GM19438 (cell line): ENCODE measurements at regions not wholly inside any gene's neighbourhood (a gene's known extent, or its start where the extent isn't known, plus 50 kb on each side); places are given as distances from the start of the nearest gene placed in this dataset.

Experiments used
- ATAC-seq: cut with Tn5 transposase; IDR thresholded peaks from one replicate; pipeline ENCODE4 v1.9.1; 2021; ENCODE audit warnings: low read depth; ENCODE audit not compliant: unreplicated experiment

GRCh38 chr9:120151149-120151548 lies 428.8 kb downstream of the CDK5RAP2 start:
- no peak for ATAC-seq

DNA sequence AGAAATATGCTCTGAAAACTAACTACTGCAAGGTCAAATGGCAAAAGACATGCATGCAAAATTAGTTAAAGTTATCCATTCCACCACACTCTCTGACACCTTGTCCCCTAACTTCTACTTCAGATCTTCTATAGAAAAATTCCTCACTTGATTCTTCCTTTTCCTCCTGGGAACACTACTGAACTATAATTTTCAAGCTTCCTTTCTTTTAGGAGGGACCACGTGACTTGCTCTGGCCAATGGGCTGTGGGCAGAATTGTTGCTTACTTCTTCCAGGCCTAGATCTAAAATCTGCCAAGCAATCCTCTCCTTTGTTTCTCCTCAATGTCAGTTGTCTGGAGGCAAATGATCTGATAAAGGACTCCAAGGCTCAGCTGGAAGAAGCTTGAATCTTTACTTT lies 441.0 kb downstream of the CDK5RAP2 start:
- ATAC-seq = no peak

GRCh38 chr9:120137186-120137840 lies 442.7 kb downstream of the CDK5RAP2 start:
- ATAC-seq = no peak

- ATAC-seq = no peak
Observed at GRCh38 chr9:120136696-120137095, 443.3 kb downstream of the CDK5RAP2 start.

DNA sequence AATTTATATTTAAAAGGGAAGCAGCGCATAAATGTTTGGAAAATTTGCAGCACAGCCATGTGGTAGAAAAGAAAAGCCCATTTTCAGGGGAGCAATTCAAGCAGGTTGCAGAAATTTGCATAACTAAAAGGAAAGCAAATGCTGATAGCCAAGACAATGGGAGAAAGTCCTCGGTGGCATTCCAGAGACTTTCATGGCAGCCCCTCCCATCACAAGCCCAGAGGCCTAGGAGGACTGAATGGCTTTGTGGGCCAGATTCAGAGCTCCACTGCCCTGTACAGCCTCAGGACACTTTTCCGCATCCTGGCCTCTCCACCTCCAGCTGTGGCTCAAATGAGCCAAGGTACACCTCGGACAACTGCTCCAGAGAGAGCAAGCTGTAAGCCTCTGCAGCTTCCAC lies 462.9 kb downstream of the CDK5RAP2 start:
- no peak for ATAC-seq

- ATAC-seq = no peak
Observed at GRCh38 chr9:120110520-120110919, 469.4 kb downstream of the CDK5RAP2 start.

DNA sequence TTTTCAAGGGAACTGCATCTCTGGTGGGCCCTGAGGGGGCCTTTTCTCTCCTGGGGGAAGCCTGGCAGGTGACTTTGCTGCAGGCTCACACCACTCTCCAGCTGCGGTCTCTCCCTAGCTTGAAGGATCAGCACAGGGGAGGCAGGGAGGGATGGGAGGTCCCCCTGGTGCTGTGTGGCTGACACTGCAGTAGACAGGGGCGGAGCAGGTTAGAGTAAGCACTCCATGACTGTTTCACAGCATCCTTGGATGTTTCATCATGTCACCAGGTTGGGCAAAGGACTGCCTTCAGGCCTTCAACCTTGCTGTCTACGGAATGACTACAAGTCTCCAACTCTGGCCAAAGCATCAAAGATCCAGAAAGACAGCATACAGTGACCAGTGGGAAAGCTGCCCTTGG lies 470.7 kb downstream of the CDK5RAP2 start:
- ATAC-seq = no peak

DNA sequence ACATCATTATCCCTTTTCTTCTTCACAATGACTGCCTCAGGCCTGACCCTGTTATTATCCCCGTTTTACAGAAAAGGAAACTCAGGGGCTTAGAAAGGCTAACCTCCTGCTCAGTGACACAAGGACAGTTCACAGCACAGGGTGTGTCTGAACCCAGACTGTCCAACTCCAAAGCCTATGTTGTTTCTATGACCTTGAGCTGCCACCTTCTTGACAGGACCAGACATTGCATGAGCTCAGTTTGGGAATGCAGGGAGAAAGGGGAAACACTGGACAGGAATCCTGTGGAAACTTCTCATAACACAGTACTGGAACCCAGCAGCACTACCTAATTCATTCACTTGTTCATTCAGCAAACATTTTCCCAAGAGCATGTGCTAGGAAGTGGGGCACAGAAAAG lies 472.8 kb downstream of the CDK5RAP2 start:
- ATAC-seq = no peak

GRCh38 chr9:120104771-120105170 lies 475.2 kb downstream of the CDK5RAP2 start:
- no peak for ATAC-seq

DNA sequence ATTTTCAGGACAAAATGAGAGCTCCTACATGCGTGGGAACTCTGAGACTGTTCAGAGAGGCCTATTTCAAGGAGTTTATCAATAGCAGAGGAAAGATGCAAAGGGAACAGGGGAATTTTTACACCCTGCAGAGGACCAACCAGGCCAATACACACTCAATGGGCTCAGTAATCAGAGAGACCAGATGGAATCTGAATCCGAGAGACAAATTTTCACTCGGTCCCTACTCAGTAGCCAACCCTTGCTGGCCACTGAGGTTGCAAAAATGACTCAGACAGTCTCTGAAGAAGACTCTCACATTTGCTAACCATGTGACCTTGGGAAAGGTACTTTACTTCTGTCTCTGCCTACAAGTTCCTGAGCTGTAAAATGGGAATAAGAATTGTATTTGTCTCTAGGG lies 479.4 kb downstream of the CDK5RAP2 start:
- ATAC-seq = no peak

DNA sequence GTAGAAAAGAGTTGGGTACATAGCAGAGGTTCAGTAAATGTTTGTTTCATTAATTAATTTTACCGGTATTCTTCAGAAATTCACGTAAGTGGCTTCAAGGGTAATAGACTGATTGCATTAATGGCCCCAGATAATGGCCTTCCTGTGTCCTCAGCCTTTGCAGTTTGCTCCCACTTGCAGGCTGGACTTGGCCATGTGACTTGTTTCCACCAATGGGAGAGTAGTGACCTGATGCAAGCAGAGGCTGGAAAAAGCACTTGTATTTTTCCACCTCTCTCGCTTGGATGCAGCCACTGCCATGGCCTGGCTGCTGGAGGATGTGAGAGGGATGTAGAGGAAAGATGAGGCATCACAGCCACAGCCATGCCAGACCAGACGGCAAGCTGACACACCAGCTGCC lies 480.9 kb downstream of the CDK5RAP2 start:
- no peak for ATAC-seq

DNA sequence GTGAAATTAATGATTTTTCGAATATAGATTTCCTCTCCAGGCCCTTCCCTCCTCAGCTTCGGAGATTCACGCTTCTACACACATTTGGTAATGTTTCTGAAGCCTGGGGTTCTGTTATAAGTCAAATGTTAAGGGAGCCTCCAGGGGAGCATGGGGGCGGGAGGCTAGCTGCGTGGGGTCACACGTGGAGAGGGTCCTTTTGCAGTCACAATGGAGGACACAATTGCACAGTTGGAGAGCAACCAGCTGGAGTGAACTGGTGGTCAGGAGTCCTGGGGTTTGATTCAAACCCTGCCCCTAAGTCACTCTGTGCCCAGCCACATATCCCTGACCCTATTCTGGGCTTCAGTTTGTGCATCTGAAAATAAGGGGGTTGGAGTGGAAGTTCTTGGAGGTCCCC lies 481.4 kb downstream of the CDK5RAP2 start:
- no peak for ATAC-seq

DNA sequence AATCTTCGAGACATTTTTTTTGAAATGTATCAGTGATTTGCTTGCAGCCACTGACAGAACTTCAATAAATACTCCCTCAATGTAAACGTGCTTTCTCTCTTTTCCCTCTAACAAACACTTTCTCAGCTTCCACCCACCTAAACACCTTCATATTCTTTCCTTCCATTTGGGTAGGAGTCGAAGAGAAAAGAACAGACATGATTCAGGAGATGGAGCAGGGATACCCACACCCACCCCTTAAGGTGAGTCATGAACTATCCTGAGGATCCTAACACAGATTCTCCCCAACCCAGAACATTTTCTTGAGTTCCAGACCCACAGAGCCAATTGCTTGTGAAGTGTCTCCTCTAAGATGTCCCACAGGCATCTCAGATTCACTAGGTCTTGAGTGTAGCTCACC lies 488.8 kb downstream of the CDK5RAP2 start:
- no peak for ATAC-seq

DNA sequence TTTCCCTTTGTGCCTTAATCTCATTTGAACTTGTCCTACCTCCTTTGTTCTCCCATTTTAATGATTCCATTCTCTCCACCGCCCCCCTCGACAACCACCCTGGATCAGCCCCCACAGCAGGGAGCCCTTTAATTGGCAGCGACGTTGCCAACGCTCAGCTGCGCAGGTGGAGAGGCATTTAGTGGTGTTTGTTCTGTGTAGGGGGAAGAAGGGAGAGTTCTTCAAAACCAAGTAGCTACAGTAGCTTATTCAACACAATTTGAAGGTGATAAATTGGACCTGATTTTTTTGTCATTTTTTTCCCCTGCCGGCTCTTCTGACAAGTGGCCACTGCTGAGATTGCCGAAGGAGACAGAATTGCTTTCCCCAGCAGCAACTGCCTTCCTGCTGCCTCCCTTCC lies 499.1 kb downstream of the CDK5RAP2 start:
- no peak for ATAC-seq

GRCh38 chr9:120078112-120078511 lies 501.9 kb downstream of the CDK5RAP2 start:
- no peak for ATAC-seq

DNA sequence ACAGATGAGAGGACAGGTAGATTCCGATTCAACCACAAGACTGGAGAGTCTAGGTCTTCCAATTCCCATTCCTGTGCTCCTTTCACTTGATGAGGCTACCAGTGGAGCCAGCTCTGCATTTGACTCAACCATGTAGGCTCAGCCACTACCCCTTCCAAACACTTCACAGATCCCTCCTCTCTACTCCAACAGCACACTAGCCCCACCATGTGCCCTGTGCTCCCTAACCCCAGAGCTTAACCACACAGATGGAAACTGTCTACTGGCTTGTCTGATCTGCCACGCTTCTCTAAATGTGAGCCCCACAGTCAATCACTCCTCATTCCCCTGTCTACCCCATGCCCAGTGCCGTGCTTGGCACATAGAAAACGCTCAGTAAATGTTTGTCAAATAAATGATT lies 508.2 kb downstream of the CDK5RAP2 start:
- ATAC-seq = no peak

GRCh38 chr9:120066315-120066714 lies 513.7 kb downstream of the CDK5RAP2 start:
- ATAC-seq = no peak

DNA sequence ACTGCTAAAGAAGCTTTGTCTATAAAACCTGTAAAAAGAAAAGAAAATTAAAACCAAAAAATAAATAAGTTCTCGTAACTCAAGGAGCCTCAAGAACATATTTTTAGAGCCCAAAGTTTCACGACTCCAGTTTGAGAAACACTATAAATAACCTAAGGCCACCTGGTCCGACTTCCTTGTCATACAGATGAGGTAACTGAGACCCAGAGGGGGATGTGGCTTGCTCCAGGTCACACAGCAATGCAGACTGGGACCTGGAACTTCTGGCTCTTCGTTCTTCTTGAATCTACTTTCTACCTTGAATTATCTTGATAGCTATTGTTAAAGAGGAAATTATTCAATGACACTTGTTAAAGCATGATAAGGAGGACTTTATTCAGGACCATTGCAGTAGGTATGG lies 514.8 kb downstream of the CDK5RAP2 start:
- ATAC-seq = no peak

- ATAC-seq = no peak
Observed at GRCh38 chr9:120045011-120045410, 535.0 kb downstream of the CDK5RAP2 start.

DNA sequence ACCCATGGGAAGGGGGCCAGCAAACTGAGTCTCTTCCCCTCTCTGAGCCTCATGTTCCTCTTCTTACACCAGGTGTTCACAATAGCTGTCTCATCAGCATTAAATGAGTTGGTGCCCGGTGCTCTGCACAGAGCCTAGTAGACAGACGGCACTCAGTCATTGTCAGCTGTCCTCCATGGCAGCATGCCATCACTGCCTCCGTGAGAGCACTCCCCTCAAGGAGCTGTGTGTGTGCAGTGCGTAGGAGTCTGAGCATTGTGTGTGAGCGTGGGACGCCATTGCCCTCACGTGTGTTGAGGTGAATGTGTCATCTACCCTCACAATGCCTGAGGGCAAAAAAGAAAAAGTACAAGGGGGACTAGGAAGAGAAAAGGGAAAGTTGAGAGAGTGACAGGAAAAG lies 536.5 kb downstream of the CDK5RAP2 start:
- no peak for ATAC-seq

GRCh38 chr9:120040896-120041295 lies 539.1 kb downstream of the CDK5RAP2 start:
- no peak for ATAC-seq

GRCh38 chr9:120038342-120038741 lies 541.6 kb downstream of the CDK5RAP2 start:
- ATAC-seq = no peak

DNA sequence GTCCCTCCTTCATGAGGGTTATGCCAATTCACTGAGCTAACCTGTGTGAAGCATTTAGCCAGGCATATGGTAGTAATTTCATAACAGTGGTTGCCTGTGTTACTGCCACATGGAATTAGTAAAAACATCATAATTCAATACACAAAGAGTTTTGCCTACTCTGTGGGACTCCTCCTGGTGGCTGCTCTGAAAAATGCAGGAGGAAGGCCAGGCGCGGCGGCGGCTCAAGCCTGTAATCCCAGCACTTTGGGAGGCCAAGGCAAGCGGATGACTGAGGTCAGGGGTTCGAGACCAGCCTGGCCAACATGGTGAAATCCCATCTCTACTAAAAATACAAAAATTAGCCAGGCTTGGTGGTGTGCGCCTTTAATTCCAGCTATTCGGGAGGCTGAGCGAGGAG lies 547.3 kb downstream of the CDK5RAP2 start:
- ATAC-seq = no peak
